Smooth muscle cell (in vitro differentiated cells): ENCODE measurements at regions not wholly inside any gene's neighbourhood (a gene's known extent, or its start where the extent isn't known, plus 50 kb on each side); places are given as distances from the start of the nearest gene placed in this dataset.

Experiments
- DNase-seq: peaks from one replicate; lab custom pipeline; 2025; ENCODE audit not compliant: unreplicated experiment; lab: John Stamatoyannopoulos, UW
- H2AFZ ChIP-seq: fragments of 200-600 bp; sonication (generic); 2 replicates; pipeline ENCODE4 v1.6.0; 2016; ENCODE audit warnings: antibody characterized with exemption, low read depth, mild to moderate bottlenecking
- H3F3A ChIP-seq: fragments of 200-600 bp; sonication (generic); 2 replicates; pipeline ENCODE4 v1.6.0; 2017; ENCODE audit warnings: antibody characterized with exemption, low read depth
- H3K27ac ChIP-seq: fragments of 200-600 bp; sonication (generic); 2 replicates; pipeline ENCODE4 v1.5.1; 2016; ENCODE audit warnings: low read depth, mild to moderate bottlenecking
- H3K27me3 ChIP-seq: fragments of 200-600 bp; sonication (generic); 2 replicates; pipeline ENCODE4 v1.6.1; 2016; ENCODE audit warnings: low read depth, mild to moderate bottlenecking
- H3K36me3 ChIP-seq: fragments of 200-600 bp; sonication (generic); 2 replicates; pipeline ENCODE4 v1.5.1; 2016; ENCODE audit warnings: low read depth
- H3K4me1 ChIP-seq: fragments of 200-600 bp; sonication (generic); 2 replicates; pipeline ENCODE4 v1.5.1; 2016; ENCODE audit warnings: low read depth
- H3K4me2 ChIP-seq: fragments of 200-600 bp; sonication (generic); 2 replicates; pipeline ENCODE4 v1.6.0; 2016; ENCODE audit warnings: mild to moderate bottlenecking
- H3K4me3 ChIP-seq: fragments of 200-600 bp; sonication (generic); 2 replicates; pipeline ENCODE4 v1.5.1; 2016; ENCODE audit warnings: mild to moderate bottlenecking
- H3K79me2 ChIP-seq: fragments of 200-600 bp; sonication (generic); 2 replicates; pipeline ENCODE4 v1.6.0; 2016; ENCODE audit warnings: low read depth, mild to moderate bottlenecking
- H3K9ac ChIP-seq: fragments of 200-600 bp; sonication (generic); 2 replicates; pipeline ENCODE4 v1.6.0; 2016; ENCODE audit warnings: low read depth
- H3K9me3 ChIP-seq: fragments of 200-600 bp; sonication (generic); replicated peaks from 2 replicates; pipeline ENCODE4 v1.5.1; 2016; ENCODE audit warnings: low read depth
- H4K20me1 ChIP-seq: fragments of 200-600 bp; sonication (generic); 2 replicates; pipeline ENCODE4 v1.6.0; 2016; ENCODE audit warnings: low read depth
- WGBS: methylation state at CpG from one replicate; pipeline ENCODE4 v1.1.7; 2016; ENCODE audit warnings: low lambda C conversion rate; 5-methylcytosine and 5-hydroxymethylcytosine counted together
- TF ChIP-seq, protein P1 (sequence below): fragments of 200-600 bp; sonication (generic); IDR thresholded peaks from 2 replicates; pipeline ENCODE4 v1.5.1; 2017; ENCODE audit warnings: borderline replicate concordance, mild to moderate bottlenecking, antibody characterized with exemption; ENCODE audit not compliant: insufficient read depth, poor library complexity, severe bottlenecking

DNA sequence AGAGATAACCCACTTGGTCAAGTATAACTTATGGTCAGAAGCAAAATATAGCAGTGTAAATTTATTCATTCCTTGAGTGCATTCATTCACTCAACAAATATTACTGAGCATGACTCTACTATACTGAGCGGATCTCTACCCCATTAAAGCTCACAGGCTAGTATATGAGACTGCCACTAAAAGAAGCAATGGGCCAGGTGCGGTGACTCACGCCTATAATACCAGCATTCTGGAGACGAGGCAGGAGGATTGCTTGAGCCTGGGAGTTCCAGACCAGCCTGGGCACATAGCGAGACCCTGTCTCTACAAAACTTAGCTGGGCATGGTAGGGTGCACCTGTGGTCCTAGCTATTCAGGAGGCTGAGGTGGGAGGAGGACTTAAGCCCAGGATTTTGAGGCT lies 197.6 kb upstream of the BLID start:
- H3K4me2 ChIP-seq = no peak overlapping the region
- 78% methylated on average over 5 of the region's 5 CpGs for WGBS
- H3K36me3 ChIP-seq = no peaks in the 10 kb centered on the region
- H4K20me1 ChIP-seq = no peaks in the 10 kb centered on the region
- no peaks in the 10 kb centered on the region for H3K4me1 ChIP-seq
- H3K79me2 ChIP-seq = no peaks in the 10 kb centered on the region
- H3K27ac ChIP-seq = no peak overlapping the region
- DNase-seq = no peak
- no peak overlapping the region for H3K9ac ChIP-seq
- peaks cover 5% of the 10 kb centered on the region for H3K27me3 ChIP-seq
- no peaks in the 10 kb centered on the region for H3F3A ChIP-seq
- no peak overlapping the region for H2AFZ ChIP-seq
- no peaks in the 10 kb centered on the region for H3K9me3 ChIP-seq
- TF ChIP-seq, protein P1, sequence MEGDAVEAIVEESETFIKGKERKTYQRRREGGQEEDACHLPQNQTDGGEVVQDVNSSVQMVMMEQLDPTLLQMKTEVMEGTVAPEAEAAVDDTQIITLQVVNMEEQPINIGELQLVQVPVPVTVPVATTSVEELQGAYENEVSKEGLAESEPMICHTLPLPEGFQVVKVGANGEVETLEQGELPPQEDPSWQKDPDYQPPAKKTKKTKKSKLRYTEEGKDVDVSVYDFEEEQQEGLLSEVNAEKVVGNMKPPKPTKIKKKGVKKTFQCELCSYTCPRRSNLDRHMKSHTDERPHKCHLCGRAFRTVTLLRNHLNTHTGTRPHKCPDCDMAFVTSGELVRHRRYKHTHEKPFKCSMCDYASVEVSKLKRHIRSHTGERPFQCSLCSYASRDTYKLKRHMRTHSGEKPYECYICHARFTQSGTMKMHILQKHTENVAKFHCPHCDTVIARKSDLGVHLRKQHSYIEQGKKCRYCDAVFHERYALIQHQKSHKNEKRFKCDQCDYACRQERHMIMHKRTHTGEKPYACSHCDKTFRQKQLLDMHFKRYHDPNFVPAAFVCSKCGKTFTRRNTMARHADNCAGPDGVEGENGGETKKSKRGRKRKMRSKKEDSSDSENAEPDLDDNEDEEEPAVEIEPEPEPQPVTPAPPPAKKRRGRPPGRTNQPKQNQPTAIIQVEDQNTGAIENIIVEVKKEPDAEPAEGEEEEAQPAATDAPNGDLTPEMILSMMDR = no peak
- H3K4me3 ChIP-seq = no peak overlapping the region

DNA sequence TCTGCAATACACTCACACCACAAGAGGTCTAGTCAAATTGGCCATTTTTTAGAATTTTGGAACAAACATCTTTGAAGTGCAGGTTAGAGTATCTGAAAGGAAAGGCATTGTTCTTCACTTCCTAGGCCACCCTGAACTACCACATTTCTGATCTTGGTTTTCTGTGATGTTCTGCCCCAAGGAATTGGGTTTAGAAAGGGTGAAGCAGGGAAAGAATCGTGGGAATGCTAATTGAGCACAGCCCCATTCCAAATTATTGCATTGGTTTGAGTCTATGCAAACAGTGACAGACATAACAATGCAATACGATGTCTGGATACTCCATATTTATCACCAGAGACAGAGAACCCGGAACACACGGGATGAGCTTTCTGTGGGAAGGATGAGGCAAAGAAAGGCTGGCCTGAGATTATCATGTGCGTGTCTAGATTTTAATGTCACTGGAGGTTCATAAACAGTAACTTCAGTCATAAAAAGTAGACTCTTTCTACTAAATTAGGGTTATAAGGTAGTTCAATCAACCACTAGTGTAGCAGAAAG lies 195.3 kb upstream of the BLID start:
- Histone ChIP-seq H2AFZ (no peak overlapping the region), H3K9ac (no peak overlapping the region), H3K79me2 (no peaks in the 10 kb centered on the region), H3K9me3 (no peaks in the 10 kb centered on the region), H3K27ac (no peak overlapping the region), H3K4me1 (no peaks in the 10 kb centered on the region), H3F3A (no peaks in the 10 kb centered on the region), H3K4me3 (no peak overlapping the region), H3K27me3 (peaks cover 6% of the 10 kb centered on the region), H4K20me1 (no peaks in the 10 kb centered on the region), H3K4me2 (no peak overlapping the region), H3K36me3 (no peaks in the 10 kb centered on the region)
- TF ChIP-seq, protein P1 = no peak
- WGBS = 85% methylated on average over 5 of the region's 5 CpGs
- no peak for DNase-seq

GRCh38 chr11:122310766-122311165 lies 194.8 kb upstream of the BLID start:
- Histone ChIP-seq H3K4me2 (no peak overlapping the region), H3K27ac (no peak overlapping the region), H3F3A (no peaks in the 10 kb centered on the region), H2AFZ (no peak overlapping the region), H3K79me2 (no peaks in the 10 kb centered on the region), H3K9me3 (no peaks in the 10 kb centered on the region), H3K9ac (no peak overlapping the region), H3K4me1 (no peaks in the 10 kb centered on the region), H3K27me3 (peaks cover 6% of the 10 kb centered on the region), H3K4me3 (no peak overlapping the region), H4K20me1 (no peaks in the 10 kb centered on the region), H3K36me3 (no peaks in the 10 kb centered on the region)
- TF ChIP-seq, protein P1 = no peak
- 69% methylated on average over 5 of the region's 5 CpGs for WGBS
- no peak for DNase-seq

DNA sequence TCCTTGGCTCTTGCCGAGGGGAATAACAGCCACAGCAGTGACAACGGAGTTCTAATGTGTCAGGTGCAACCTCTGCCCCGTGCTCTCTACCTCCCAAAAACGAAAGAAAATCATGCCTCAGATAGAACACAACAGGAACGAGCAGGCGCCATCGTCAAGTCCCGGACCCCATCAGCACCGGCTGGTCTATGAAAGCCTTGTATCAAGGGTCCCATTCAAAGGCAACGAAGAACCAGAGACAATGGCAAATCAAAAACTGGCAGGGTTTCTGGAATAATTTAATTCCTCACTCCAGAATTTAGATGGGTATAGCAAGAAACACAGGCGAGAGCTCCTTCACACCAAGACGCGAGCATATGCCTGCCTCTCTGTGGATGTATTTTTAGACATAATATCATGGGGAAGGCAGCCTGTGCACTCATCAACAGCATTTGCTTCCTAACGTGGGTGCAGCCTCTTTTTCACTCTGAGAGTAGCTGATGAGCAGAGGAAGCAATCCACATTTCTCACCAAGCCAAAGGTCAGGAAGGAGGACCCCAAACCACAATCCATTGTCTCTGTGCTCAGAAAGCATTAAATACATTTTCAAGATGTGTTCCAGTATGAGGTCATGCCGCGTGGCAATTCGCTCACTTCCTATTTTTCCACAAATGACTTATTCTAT lies 193.4 kb upstream of the BLID start:
- TF ChIP-seq, protein P1 = no peak
- Histone ChIP-seq H3K36me3 (no peaks in the 10 kb centered on the region), H3K4me3 (no peak overlapping the region), H3K27me3 (peaks cover 6% of the 10 kb centered on the region), H2AFZ (no peak overlapping the region), H3K4me1 (no peaks in the 10 kb centered on the region), H3K79me2 (no peaks in the 10 kb centered on the region), H3K4me2 (no peak overlapping the region), H3K27ac (no peak overlapping the region), H3F3A (no peaks in the 10 kb centered on the region), H3K9ac (no peak overlapping the region), H3K9me3 (no peaks in the 10 kb centered on the region), H4K20me1 (no peaks in the 10 kb centered on the region)
- no peak for DNase-seq
- 75% methylated on average over 17 of the region's 17 CpGs for WGBS
